CD4-positive, alpha-beta T cell treated with Interleukin-10 for 1 hour (primary cell): ENCODE measurements at regions not wholly inside any gene's neighbourhood (a gene's known extent, or its start where the extent isn't known, plus 50 kb on each side); places are given as distances from the start of the nearest gene placed in this dataset.

Experiments
- DNase-seq: peaks from one replicate; pipeline ENCODE4 v3.0.0-alpha.2; 2020

GRCh38 chr2:161077367-161078210 is 82.6 kb upstream of the TANK start:
- peak; percentile 83 for DNase-seq

GRCh38 chr2:161078211-161078539 is 82.1 kb upstream of the TANK start:
- DNase-seq, result no peak

GRCh38 chr2:161085149-161085548 is 75.1 kb upstream of the TANK start:
- no peak for DNase-seq

GRCh38 chr2:161088658-161089350 is 71.4 kb upstream of the TANK start:
- DNase-seq, result no peak

GRCh38 chr2:161090411-161090810 is 69.8 kb upstream of the TANK start:
- peak; percentile 39 for DNase-seq

- DNase-seq, result no peak
Observed at GRCh38 chr2:161095314-161095713, 64.9 kb upstream of the TANK start.

- DNase-seq, result no peak
Observed at GRCh38 chr2:161096336-161096735, 63.9 kb upstream of the TANK start.

- DNase-seq, result no peak
Observed at GRCh38 chr2:161097157-161097556, 63.1 kb upstream of the TANK start.

- DNase-seq, result no peak
Observed at GRCh38 chr2:161100211-161100895, 59.9 kb upstream of the TANK start.

- DNase-seq, result no peak
Observed at GRCh38 chr2:161101406-161101805, 58.8 kb upstream of the TANK start.

GRCh38 chr2:161102770-161103450 is 57.3 kb upstream of the TANK start:
- DNase-seq, result no peak

- DNase-seq, result no peak
Observed at GRCh38 chr2:161103451-161103831, 56.8 kb upstream of the TANK start.

GRCh38 chr2:161104054-161104553 is 56.1 kb upstream of the TANK start:
- no peak for DNase-seq

GRCh38 chr2:161107265-161107664 is 53.0 kb upstream of the TANK start:
- DNase-seq, result no peak
